Upper lobe of left lung (tissue), 4 donors: ENCODE measurements at regions not wholly inside any gene's neighbourhood (a gene's known extent, or its start where the extent isn't known, plus 50 kb on each side); places are given as distances from the start of the nearest gene placed in this dataset.

Experiments
- CTCF ChIP-seq, 6 experiments: fragments of 450-650 bp in 4 of 6; fragments of 200-600 bp in 2 of 6; sonication (generic) in 2 of 6; IDR thresholded peaks; one replicate each; pipeline ENCODE4 v1.5.1; 2016 to 2019; ENCODE audit warnings: antibody characterized with exemption in 6 of 6
- POLR2A ChIP-seq, 4 donors: fragments of 450-650 bp; IDR thresholded peaks; one replicate each; pipeline ENCODE4 v1.5.1; 2016 to 2017; ENCODE audit warnings: antibody characterized with exemption in 4 of 4, mild to moderate bottlenecking in 2 of 4

GRCh38 chr16:17566075-17566474 lies 95.3 kb upstream of the XYLT1 start:
- TF ChIP-seq CTCF (IDR thresholded peaks at IDR 0.05) (no peak), POLR2A (IDR thresholded peaks at IDR 0.05) (no peak)
